Kidney (tissue), 13 donors: ENCODE measurements at regions not wholly inside any gene's neighbourhood (a gene's known extent, or its start where the extent isn't known, plus 50 kb on each side); places are given as distances from the start of the nearest gene placed in this dataset.

ENCODE experiments used
- DNase-seq, 5 donors: peaks; one replicate each; pipeline ENCODE4 v3.0.0-alpha.2; 2013 to 2020
- FAIRE-seq: peaks from 2 replicates; lab custom pipeline; 2012; peaks lifted over from hg19 to GRCh38; lab: Jason Lieb, UNC
- H3K27ac ChIP-seq, 2 donors: one replicate each; pipeline ENCODE4 v1.7.0; 2013; ENCODE audit warnings: low read depth in 2 of 2, low read length in 2 of 2, inconsistent platforms in 1 of 2
- H3K27me3 ChIP-seq: one replicate; pipeline ENCODE4 v1.7.1; 2013; ENCODE audit warnings: low read length, inconsistent platforms; ENCODE audit not compliant: control insufficient read depth, insufficient read depth
- H3K36me3 ChIP-seq, 3 donors: one replicate each; pipeline versions ENCODE4 v1.7.0 to v1.7.1; 2013; ENCODE audit warnings: low read length in 3 of 3, control low read depth in 1 of 3, inconsistent platforms in 1 of 3; ENCODE audit not compliant: insufficient read depth in 3 of 3, control insufficient read depth in 2 of 3
- H3K4me1 ChIP-seq, 3 donors: one replicate each; pipeline versions ENCODE4 v1.7.0 to v1.7.1; 2013; ENCODE audit warnings: low read length in 3 of 3, inconsistent platforms in 1 of 3, low read depth in 1 of 3; ENCODE audit not compliant: control insufficient read depth in 2 of 3, insufficient read depth in 2 of 3
- H3K4me3 ChIP-seq, 3 donors: one replicate each; pipeline versions ENCODE4 v1.7.0 to v1.8.1; 2013; ENCODE audit warnings: low read length in 3 of 3, control low read depth in 1 of 3, inconsistent platforms in 1 of 3
- H3K9ac ChIP-seq, 3 donors: one replicate each; pipeline versions ENCODE4 v1.7.0 to v1.7.1; 2013; ENCODE audit warnings: low read length in 3 of 3, control low read depth in 1 of 3, inconsistent platforms in 1 of 3
- H3K9me3 ChIP-seq, 3 donors: one replicate each; pipeline versions ENCODE4 v1.7.0 to v1.7.1; 2013; ENCODE audit warnings: low read length in 3 of 3, control low read depth in 1 of 3, inconsistent platforms in 1 of 3; ENCODE audit not compliant: control insufficient read depth in 2 of 3, insufficient read depth in 1 of 3
- intact Hi-C: fragments of 100-400 bp; cut with DNase I; formaldehyde crosslinking; loops from one replicate; pipeline ENCODE4 v1.11.1; 2022
- TF ChIP-seq, protein P1 (sequence below): IDR thresholded peaks from 3 replicates; pipeline ENCODE4 v1.5.1; 2012; ENCODE audit warnings: mild to moderate bottlenecking, moderate library complexity, borderline replicate concordance; ENCODE audit not compliant: insufficient read depth; ENCODE audit errors: extremely low read depth
- donor health status: control.
- donor health status: control.
- donor health status: control.
- donor health status: control.
- donor health status: control.
- donor health status: DM: yes; HTN: yes; CAD: no.
- donor health status: Normal renal cell carcinoma (clear cell type).

DNA sequence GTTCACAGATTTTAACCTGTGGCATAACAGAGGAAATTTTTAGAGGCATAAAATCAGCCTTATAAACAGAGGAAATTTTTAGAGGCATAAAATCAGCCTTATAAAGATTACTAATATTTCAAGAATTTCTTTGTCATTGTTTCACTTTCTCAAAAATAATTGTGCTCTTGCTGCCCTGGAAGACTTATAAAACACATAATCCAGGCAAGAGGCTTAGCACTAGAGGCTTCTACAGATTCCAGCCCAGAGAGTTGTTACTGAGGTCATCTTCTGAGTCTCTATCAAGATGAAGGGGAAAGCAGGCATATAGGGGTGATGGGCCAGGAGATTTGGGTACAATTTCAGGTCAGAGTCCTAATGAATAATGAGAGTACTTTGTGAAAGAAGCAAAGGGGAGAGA, 85.7 kb downstream of the RFPL4B start:
- DNase-seq (no peak), FAIRE-seq (no peak)
- TF ChIP-seq, protein P1, sequence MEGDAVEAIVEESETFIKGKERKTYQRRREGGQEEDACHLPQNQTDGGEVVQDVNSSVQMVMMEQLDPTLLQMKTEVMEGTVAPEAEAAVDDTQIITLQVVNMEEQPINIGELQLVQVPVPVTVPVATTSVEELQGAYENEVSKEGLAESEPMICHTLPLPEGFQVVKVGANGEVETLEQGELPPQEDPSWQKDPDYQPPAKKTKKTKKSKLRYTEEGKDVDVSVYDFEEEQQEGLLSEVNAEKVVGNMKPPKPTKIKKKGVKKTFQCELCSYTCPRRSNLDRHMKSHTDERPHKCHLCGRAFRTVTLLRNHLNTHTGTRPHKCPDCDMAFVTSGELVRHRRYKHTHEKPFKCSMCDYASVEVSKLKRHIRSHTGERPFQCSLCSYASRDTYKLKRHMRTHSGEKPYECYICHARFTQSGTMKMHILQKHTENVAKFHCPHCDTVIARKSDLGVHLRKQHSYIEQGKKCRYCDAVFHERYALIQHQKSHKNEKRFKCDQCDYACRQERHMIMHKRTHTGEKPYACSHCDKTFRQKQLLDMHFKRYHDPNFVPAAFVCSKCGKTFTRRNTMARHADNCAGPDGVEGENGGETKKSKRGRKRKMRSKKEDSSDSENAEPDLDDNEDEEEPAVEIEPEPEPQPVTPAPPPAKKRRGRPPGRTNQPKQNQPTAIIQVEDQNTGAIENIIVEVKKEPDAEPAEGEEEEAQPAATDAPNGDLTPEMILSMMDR, result no peak
- no peaks in the 10 kb centered on the region for H3K27me3 ChIP-seq
- no peaks in the 10 kb centered on the region for H3K36me3 ChIP-seq
- no peak overlapping the region for H3K9ac ChIP-seq
- no peak overlapping the region for H3K27ac ChIP-seq
- no peaks in the 10 kb centered on the region for H3K9me3 ChIP-seq
- H3K4me3 ChIP-seq, result no peak overlapping the region
- no peaks in the 10 kb centered on the region for H3K4me1 ChIP-seq
- intact Hi-C loops, result no loop called here

DNA sequence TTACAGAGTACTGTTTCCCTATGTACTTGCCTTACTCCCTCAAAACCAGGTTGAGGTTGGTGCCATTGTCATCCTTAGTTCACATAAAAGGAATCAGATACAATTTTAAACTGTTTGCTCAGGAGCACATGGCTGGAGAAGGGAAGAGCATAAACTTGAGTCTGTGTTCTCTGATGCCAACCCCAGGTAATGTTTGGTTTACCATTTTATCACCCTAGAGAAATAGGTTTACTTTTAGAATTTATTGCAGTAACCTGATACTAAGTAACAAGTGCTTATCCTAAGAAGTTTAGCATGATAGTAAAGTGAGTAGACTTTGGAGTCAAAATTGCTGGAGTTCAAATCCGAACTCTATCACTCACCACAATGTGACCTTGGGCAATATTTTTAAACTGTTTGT, 86.3 kb downstream of the RFPL4B start:
- Histone ChIP-seq H3K4me3 (no peak overlapping the region), H3K9me3 (no peaks in the 10 kb centered on the region), H3K27ac (no peak overlapping the region), H3K36me3 (no peaks in the 10 kb centered on the region), H3K9ac (no peak overlapping the region), H3K27me3 (no peaks in the 10 kb centered on the region), H3K4me1 (no peaks in the 10 kb centered on the region)
- intact Hi-C loops, result no loop called here
- TF ChIP-seq, protein P1, result no peak
- no peak for FAIRE-seq
- DNase-seq, result peak in 2 of 5 donors; percentile 14 to 45

DNA sequence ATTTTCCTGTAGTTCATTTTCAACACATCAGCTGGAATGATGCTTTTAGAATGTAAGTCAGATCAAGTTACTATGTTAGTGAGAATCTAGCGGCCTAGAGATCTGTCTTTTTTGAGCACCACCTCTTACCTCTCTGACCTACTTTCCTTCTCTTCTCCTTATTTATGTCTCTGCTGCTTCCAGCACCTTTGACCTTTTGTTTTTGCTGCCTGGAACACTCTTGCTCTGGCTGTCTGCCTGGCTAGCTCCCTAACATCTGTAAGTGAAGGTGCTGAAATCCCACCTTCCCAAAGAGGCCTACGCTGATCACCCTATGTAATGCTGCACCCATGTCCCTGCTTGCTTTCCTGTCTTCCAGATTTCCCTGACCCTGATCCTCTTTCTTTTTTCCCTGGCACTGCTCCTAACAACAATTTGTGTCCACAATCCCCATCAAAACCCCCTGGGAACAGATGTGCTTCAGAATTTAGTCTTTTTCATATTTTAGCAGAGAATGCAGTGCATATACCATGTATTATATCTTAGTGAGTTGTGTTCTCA, 87.8 kb downstream of the RFPL4B start:
- no peaks in the 10 kb centered on the region for H3K9me3 ChIP-seq
- H3K9ac ChIP-seq, result no peak overlapping the region
- no peaks in the 10 kb centered on the region for H3K27me3 ChIP-seq
- DNase-seq, result peak in 2 of 5 donors; percentile 19 to 22
- no peaks in the 10 kb centered on the region for H3K4me1 ChIP-seq
- no peaks in the 10 kb centered on the region for H3K36me3 ChIP-seq
- no peak for FAIRE-seq
- H3K27ac ChIP-seq, result no peak overlapping the region
- no peak overlapping the region for H3K4me3 ChIP-seq
- TF ChIP-seq, protein P1, result no peak
- intact Hi-C loops, result no loop called here

DNA sequence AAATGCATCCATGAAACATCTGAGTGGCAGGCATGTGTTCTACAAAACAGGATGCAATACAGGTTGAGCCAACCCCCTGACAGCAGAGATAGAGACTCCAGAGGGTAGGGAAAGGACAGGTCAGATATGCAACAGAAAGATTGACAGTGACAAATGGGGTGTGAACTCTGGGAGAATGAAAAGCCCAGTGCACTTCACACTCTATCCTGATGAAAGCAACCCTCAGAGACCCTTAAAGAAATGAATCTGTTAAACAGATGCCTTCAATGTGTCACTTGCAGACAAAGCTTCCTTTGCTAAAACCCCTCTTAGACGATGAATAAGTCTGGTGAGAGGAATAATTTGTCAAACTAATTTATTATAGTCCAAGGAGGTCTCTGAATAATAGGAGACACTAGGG, 89.9 kb downstream of the RFPL4B start:
- DNase-seq (no peak), FAIRE-seq (no peak)
- no peak overlapping the region for H3K27ac ChIP-seq
- intact Hi-C loops, result no loop called here
- no peak overlapping the region for H3K4me3 ChIP-seq
- no peaks in the 10 kb centered on the region for H3K36me3 ChIP-seq
- no peaks in the 10 kb centered on the region for H3K9me3 ChIP-seq
- H3K27me3 ChIP-seq, result no peaks in the 10 kb centered on the region
- TF ChIP-seq, protein P1, result no peak
- H3K4me1 ChIP-seq, result no peaks in the 10 kb centered on the region
- no peak overlapping the region for H3K9ac ChIP-seq
